Loucy (cell line): ENCODE measurements at regions not wholly inside any gene's neighbourhood (a gene's known extent, or its start where the extent isn't known, plus 50 kb on each side); places are given as distances from the start of the nearest gene placed in this dataset.

Experiments used
- H2AFZ ChIP-seq: fragments of 200-600 bp; sonication (generic); 2 replicates; pipeline ENCODE4 v1.6.0; 2016; ENCODE audit warnings: antibody characterized with exemption, mild to moderate bottlenecking, low read length, moderate library complexity
- H3F3A ChIP-seq: fragments of 200-600 bp; 2 replicates; pipeline ENCODE4 v1.6.0; 2016; ENCODE audit warnings: antibody characterized with exemption, low read depth, mild to moderate bottlenecking
- H3K27me3 ChIP-seq: fragments of 200-600 bp; sonication (generic); 2 replicates; pipeline ENCODE4 v1.6.1; 2014; ENCODE audit warnings: low read length, mild to moderate bottlenecking; ENCODE audit not compliant: insufficient read depth, poor library complexity, severe bottlenecking
- H3K36me3 ChIP-seq: fragments of 200-600 bp; sonication (generic); 2 replicates; pipeline ENCODE4 v1.6.1; 2016; ENCODE audit warnings: low read length; ENCODE audit not compliant: insufficient read depth
- H3K4me1 ChIP-seq: fragments of 200-600 bp; sonication (generic); 2 replicates; pipeline ENCODE4 v1.5.1; 2014; ENCODE audit warnings: low read length, mild to moderate bottlenecking; ENCODE audit not compliant: insufficient read depth, poor library complexity, severe bottlenecking
- H3K4me2 ChIP-seq: fragments of 200-600 bp; sonication (generic); 2 replicates; pipeline ENCODE4 v1.6.0; 2014; ENCODE audit warnings: antibody characterized with exemption, low read length, low read depth, mild to moderate bottlenecking; ENCODE audit not compliant: poor library complexity, severe bottlenecking
- H3K4me3 ChIP-seq: fragments of 200-600 bp; sonication (generic); 2 replicates; pipeline ENCODE4 v1.5.1; 2014; ENCODE audit warnings: low read length, mild to moderate bottlenecking, mixed read lengths; ENCODE audit not compliant: poor library complexity, severe bottlenecking
- H3K79me2 ChIP-seq: fragments of 200-600 bp; sonication (generic); 2 replicates; pipeline ENCODE4 v1.6.1; 2014; ENCODE audit warnings: low read length; ENCODE audit not compliant: insufficient read depth
- H3K9ac ChIP-seq: fragments of 200-600 bp; sonication (generic); 2 replicates; pipeline ENCODE4 v1.6.0; 2014; ENCODE audit warnings: mild to moderate bottlenecking, low read depth, low read length, moderate library complexity; ENCODE audit not compliant: poor library complexity, severe bottlenecking
- H3K9me2 ChIP-seq: fragments of 200-600 bp; sonication (generic); replicated peaks from 2 replicates; pipeline ENCODE4 v1.6.1; 2016; ENCODE audit warnings: low read depth, low read length, mixed read lengths
- H3K9me3 ChIP-seq: fragments of 200-600 bp; sonication (generic); 2 replicates; pipeline ENCODE4 v1.6.1; 2014; ENCODE audit warnings: mild to moderate bottlenecking, antibody characterized with exemption, low read length, low read depth; ENCODE audit not compliant: insufficient read depth
- H4K20me1 ChIP-seq: fragments of 200-600 bp; sonication (generic); 2 replicates; pipeline ENCODE4 v1.6.0; 2014; ENCODE audit warnings: antibody characterized with exemption, low read length, mild to moderate bottlenecking; ENCODE audit not compliant: insufficient read depth, poor library complexity, severe bottlenecking
- CTCF ChIP-seq: fragments of 200-600 bp; sonication (generic); conservative IDR thresholded peaks from 2 replicates; pipeline ENCODE4 v1.5.1; 2014; ENCODE audit warnings: mild to moderate bottlenecking, antibody characterized with exemption, low read length
- EZH2phosphoT487 ChIP-seq: fragments of 200-600 bp; IDR thresholded peaks from 2 replicates; pipeline ENCODE4 v1.6.1; 2018; ENCODE audit warnings: antibody characterized with exemption, mild to moderate bottlenecking, moderate library complexity, borderline replicate concordance

GRCh38 chr16:26705346-26705745, 361.4 kb upstream of the C16orf82 start:
- no peaks in the 10 kb centered on the region for H3K4me1 ChIP-seq
- no peak overlapping the region for H3K9ac ChIP-seq
- TF ChIP-seq CTCF = no peak
- TF ChIP-seq EZH2phosphoT487 = no peak
- H3K4me3 ChIP-seq = no peak overlapping the region
- H4K20me1 ChIP-seq = no peaks in the 10 kb centered on the region
- no peaks in the 10 kb centered on the region for H3K9me2 ChIP-seq
- no peak overlapping the region for H2AFZ ChIP-seq
- H3K4me2 ChIP-seq = no peak overlapping the region
- no peaks in the 10 kb centered on the region for H3K27me3 ChIP-seq
- no peaks in the 10 kb centered on the region for H3K9me3 ChIP-seq
- no peaks in the 10 kb centered on the region for H3K79me2 ChIP-seq
- no peaks in the 10 kb centered on the region for H3K36me3 ChIP-seq
- H3F3A ChIP-seq = no peaks in the 10 kb centered on the region

- TF ChIP-seq CTCF = no peak
- no peak for TF ChIP-seq EZH2phosphoT487
- Histone ChIP-seq H3K27me3 (no peaks in the 10 kb centered on the region), H3K4me3 (no peak overlapping the region), H3K4me1 (no peaks in the 10 kb centered on the region), H3K36me3 (no peaks in the 10 kb centered on the region), H3K9me2 (no peaks in the 10 kb centered on the region), H3F3A (no peaks in the 10 kb centered on the region), H4K20me1 (no peaks in the 10 kb centered on the region), H3K79me2 (no peaks in the 10 kb centered on the region), H3K4me2 (no peak overlapping the region), H3K9ac (no peak overlapping the region), H2AFZ (no peak overlapping the region), H3K9me3 (no peaks in the 10 kb centered on the region)
Measured at GRCh38 chr16:26708428-26708827, 358.3 kb upstream of the C16orf82 start.

GRCh38 chr16:26709175-26709574, 357.6 kb upstream of the C16orf82 start:
- TF ChIP-seq EZH2phosphoT487 (no peak), CTCF (no peak)
- H4K20me1 ChIP-seq = no peaks in the 10 kb centered on the region

More at GRCh38 chr16:26709175-26709574, 357.6 kb upstream of the C16orf82 start:
- no peak overlapping the region for H2AFZ ChIP-seq
- no peaks in the 10 kb centered on the region for H3K4me1 ChIP-seq
- H3F3A ChIP-seq = no peaks in the 10 kb centered on the region
- no peaks in the 10 kb centered on the region for H3K36me3 ChIP-seq
- H3K9me3 ChIP-seq = no peaks in the 10 kb centered on the region
- no peaks in the 10 kb centered on the region for H3K9me2 ChIP-seq
- no peaks in the 10 kb centered on the region for H3K79me2 ChIP-seq
- H3K27me3 ChIP-seq = no peaks in the 10 kb centered on the region
- no peak overlapping the region for H3K4me3 ChIP-seq
- no peak overlapping the region for H3K4me2 ChIP-seq
- no peak overlapping the region for H3K9ac ChIP-seq
